GM12878 (cell line): ENCODE measurements at regions not wholly inside any gene's neighbourhood (a gene's known extent, or its start where the extent isn't known, plus 50 kb on each side); places are given as distances from the start of the nearest gene placed in this dataset.

ENCODE experiments used
- CTCF ChIP-seq, 3 experiments: IDR thresholded peaks in 2 of 3; conservative IDR thresholded peaks in 1 of 3; 2 replicates each; pipeline ENCODE4 v1.5.1; 2011; ENCODE audit warnings: low read depth in 3 of 3, low read length in 3 of 3, mild to moderate bottlenecking in 3 of 3, control low read depth in 2 of 3, moderate library complexity in 2 of 3, inconsistent platforms in 1 of 3, mixed read lengths in 1 of 3; ENCODE audit not compliant: control insufficient read depth in 2 of 3, insufficient read depth in 1 of 3; ENCODE audit errors: extremely low read depth in 1 of 3
- PBX3 ChIP-seq: IDR thresholded peaks from 2 replicates; pipeline ENCODE4 v1.6.1; 2011; ENCODE audit warnings: mild to moderate bottlenecking, low read depth, low read length, moderate library complexity; ENCODE audit not compliant: insufficient replicate concordance
- WRNIP1 ChIP-seq: IDR thresholded peaks from 2 replicates; pipeline ENCODE4 v1.6.1; 2011; ENCODE audit warnings: low read depth, low read length, improper control_type of control experiment, borderline replicate concordance
- ZNF274 ChIP-seq: IDR thresholded peaks from one replicate; pipeline ENCODE4 v1.8.0; 2011; ENCODE audit not compliant: insufficient read length, insufficient read depth

- no peak for TF ChIP-seq CTCF (IDR thresholded peaks at IDR 0.05 in 2 of 3, conservative IDR thresholded peaks at IDR 0.05 in 1 of 3; ENCODE audit: control insufficient read depth in 2 of 3, extremely low read depth in 1 of 3, insufficient read depth in 1 of 3, low read depth in 3 of 3, low read length in 3 of 3)
- TF ChIP-seq WRNIP1, result no peak
- no peak for TF ChIP-seq ZNF274
- TF ChIP-seq PBX3, result no peak
These were observed 266.9 kb downstream of the TOX3 start for GRCh38 chr16:52280086-52280485.
